ENCODE measurements at regions not wholly inside any gene's neighbourhood (a gene's known extent, or its start where the extent isn't known, plus 50 kb on each side); places are given as distances from the start of the nearest gene placed in this dataset.
A peak's percentile ranks its signal among the peaks of the same experiment; 100 is the strongest.

GRCh38 chr2:128377071-128377910, 58.6 kb upstream of the HS6ST1 start:
- DNase-seq (no peak), ATAC-seq (no peak)
- no peaks in the 10 kb centered on the region for H3K4me1 ChIP-seq
- no peaks in the 10 kb centered on the region for H3K27me3 ChIP-seq
- H3K9me3 ChIP-seq: no peaks in the 10 kb centered on the region
- intact Hi-C loops (cut with DNase I; ENCODE audit: low total_unique reads) (no loop called here), in situ Hi-C loops (cut with MboI; ENCODE audit: low sequenced_read_pairs in 4 of 4) (no loop called here)
- H3K36me3 ChIP-seq: no peaks in the 10 kb centered on the region
- H3K27ac ChIP-seq: no peak overlapping the region
- TF ChIP-seq, protein P1, sequence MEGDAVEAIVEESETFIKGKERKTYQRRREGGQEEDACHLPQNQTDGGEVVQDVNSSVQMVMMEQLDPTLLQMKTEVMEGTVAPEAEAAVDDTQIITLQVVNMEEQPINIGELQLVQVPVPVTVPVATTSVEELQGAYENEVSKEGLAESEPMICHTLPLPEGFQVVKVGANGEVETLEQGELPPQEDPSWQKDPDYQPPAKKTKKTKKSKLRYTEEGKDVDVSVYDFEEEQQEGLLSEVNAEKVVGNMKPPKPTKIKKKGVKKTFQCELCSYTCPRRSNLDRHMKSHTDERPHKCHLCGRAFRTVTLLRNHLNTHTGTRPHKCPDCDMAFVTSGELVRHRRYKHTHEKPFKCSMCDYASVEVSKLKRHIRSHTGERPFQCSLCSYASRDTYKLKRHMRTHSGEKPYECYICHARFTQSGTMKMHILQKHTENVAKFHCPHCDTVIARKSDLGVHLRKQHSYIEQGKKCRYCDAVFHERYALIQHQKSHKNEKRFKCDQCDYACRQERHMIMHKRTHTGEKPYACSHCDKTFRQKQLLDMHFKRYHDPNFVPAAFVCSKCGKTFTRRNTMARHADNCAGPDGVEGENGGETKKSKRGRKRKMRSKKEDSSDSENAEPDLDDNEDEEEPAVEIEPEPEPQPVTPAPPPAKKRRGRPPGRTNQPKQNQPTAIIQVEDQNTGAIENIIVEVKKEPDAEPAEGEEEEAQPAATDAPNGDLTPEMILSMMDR (IDR thresholded peaks at IDR 0.05 in 4 of 5, conservative IDR thresholded peaks at IDR 0.05 in 1 of 5): no peak
- TF ChIP-seq POLR2A (IDR thresholded peaks at IDR 0.05): no peak
- no peak overlapping the region for H3K4me3 ChIP-seq

- ATAC-seq: no peak
- Histone ChIP-seq H3K4me1 (no peaks in the 10 kb centered on the region), H3K9me3 (no peaks in the 10 kb centered on the region), H3K4me3 (no peak overlapping the region), H3K36me3 (no peaks in the 10 kb centered on the region), H3K27me3 (no peaks in the 10 kb centered on the region), H3K27ac (no peak overlapping the region)
- intact Hi-C loops (cut with DNase I; ENCODE audit: low total_unique reads): no loop called here
- peak in 1 of 2 donors; percentile 7 for DNase-seq
- in situ Hi-C loops (cut with MboI; ENCODE audit: low sequenced_read_pairs in 4 of 4): no loop called here
- TF ChIP-seq, protein P1 (IDR thresholded peaks at IDR 0.05 in 4 of 5, conservative IDR thresholded peaks at IDR 0.05 in 1 of 5): no peak
- TF ChIP-seq POLR2A (IDR thresholded peaks at IDR 0.05): no peak
Observed at GRCh38 chr2:128378231-128379020, 59.8 kb upstream of the HS6ST1 start.

- Histone ChIP-seq H3K9me3 (no peaks in the 10 kb centered on the region), H3K36me3 (no peaks in the 10 kb centered on the region), H3K27ac (no peak overlapping the region), H3K27me3 (no peaks in the 10 kb centered on the region), H3K4me1 (no peaks in the 10 kb centered on the region), H3K4me3 (no peak overlapping the region)
- DNase-seq (peak in 1 of 2 donors; percentile 13), ATAC-seq (peak in 1 of 2 donors; percentile 39)
- TF ChIP-seq, protein P1 (IDR thresholded peaks at IDR 0.05 in 4 of 5, conservative IDR thresholded peaks at IDR 0.05 in 1 of 5): no peak
- no peak for TF ChIP-seq POLR2A (IDR thresholded peaks at IDR 0.05)
- intact Hi-C loops (cut with DNase I; ENCODE audit: low total_unique reads) (no loop called here), in situ Hi-C loops (cut with MboI; ENCODE audit: low sequenced_read_pairs in 4 of 4) (no loop called here)
Observed at GRCh38 chr2:128379021-128380015, 60.6 kb upstream of the HS6ST1 start.

DNA sequence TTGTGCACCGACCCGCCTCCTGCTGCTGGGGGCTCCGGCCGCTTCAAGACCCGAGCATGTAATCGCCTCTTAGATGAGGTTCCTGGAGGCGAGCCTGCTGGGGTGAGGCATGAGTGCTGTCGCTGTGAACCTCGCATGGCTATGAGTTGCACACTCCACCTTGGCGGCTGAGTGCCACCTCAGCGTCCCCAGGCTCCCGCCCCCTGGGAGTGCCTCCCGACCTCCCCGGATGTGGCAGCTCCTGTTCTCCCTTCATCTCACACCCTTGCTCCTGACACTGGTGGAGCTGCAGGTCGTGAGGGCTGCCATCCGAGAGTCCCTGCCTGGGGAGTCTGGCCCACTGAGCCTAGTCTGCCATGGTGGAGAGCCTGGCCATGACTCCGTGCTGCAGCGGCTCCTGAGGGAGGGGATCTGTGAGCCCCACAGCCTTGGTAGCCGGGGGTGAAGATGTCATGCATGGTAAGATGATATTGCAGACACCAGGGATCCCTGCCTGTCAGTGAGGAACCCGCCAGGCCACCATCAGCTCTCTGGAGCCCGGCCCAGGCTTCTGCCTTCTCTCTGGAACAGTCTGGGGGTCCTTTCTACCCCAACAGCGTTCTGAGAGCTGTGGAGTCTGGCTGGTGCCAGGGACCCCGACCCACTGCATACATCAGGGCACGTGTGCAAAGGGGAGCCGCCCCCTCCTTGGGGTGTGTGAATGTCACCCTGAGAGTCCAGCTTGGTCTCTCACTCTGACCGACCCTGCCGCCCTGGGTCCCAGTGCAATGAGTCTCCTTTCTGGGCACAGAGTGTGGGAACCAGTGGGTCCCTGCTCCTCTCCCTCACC, 61.6 kb upstream of the HS6ST1 start:
- no peak overlapping the region for H3K27ac ChIP-seq
- intact Hi-C loops (cut with DNase I; ENCODE audit: low total_unique reads): no loop called here

More for the DNA sequence above, 61.6 kb upstream of the HS6ST1 start:
- Histone ChIP-seq H3K4me1 (no peaks in the 10 kb centered on the region), H3K4me3 (no peak overlapping the region), H3K9me3 (no peaks in the 10 kb centered on the region), H3K27me3 (no peaks in the 10 kb centered on the region), H3K36me3 (no peaks in the 10 kb centered on the region)
- DNase-seq: peak in 1 of 2 donors; percentile 5
- in situ Hi-C loops (cut with MboI; ENCODE audit: low sequenced_read_pairs in 4 of 4): no loop called here
- TF ChIP-seq, protein P1 (IDR thresholded peaks at IDR 0.05 in 4 of 5, conservative IDR thresholded peaks at IDR 0.05 in 1 of 5): no peak
- TF ChIP-seq POLR2A (IDR thresholded peaks at IDR 0.05): no peak
- no peak for ATAC-seq
